Activated CD4-positive, alpha-beta T cell treated with anti-CD3 and anti-CD28 coated beads, Interleukin-2, amount 10 ng/mL, durations not matched to agents 24 days and 14 days (primary cell): ENCODE measurements at regions not wholly inside any gene's neighbourhood (a gene's known extent, or its start where the extent isn't known, plus 50 kb on each side); places are given as distances from the start of the nearest gene placed in this dataset.

Source experiments
- DNase-seq: peaks from one replicate; pipeline ENCODE4 v3.0.0; 2022
- H3K27ac Mint-ChIP-seq: one replicate; pipeline ENCODE4 v1.8.0; 2022; ENCODE audit warnings: mild to moderate bottlenecking, mixed read lengths
- H3K27me3 Mint-ChIP-seq: one replicate; pipeline ENCODE4 v1.8.0; 2022; ENCODE audit warnings: mixed read lengths
- H3K36me3 Mint-ChIP-seq: one replicate; pipeline ENCODE4 v1.8.0; 2022; ENCODE audit warnings: low read depth, mild to moderate bottlenecking, mixed read lengths
- H3K4me1 Mint-ChIP-seq: one replicate; pipeline ENCODE4 v1.8.0; 2021; ENCODE audit warnings: mixed read lengths
- H3K4me3 Mint-ChIP-seq: one replicate; pipeline ENCODE4 v1.8.0; 2022; ENCODE audit warnings: mild to moderate bottlenecking, moderate library complexity, mixed read lengths
- H3K9me3 Mint-ChIP-seq: one replicate; pipeline ENCODE4 v1.8.0; 2021; ENCODE audit warnings: mixed read lengths
- intact Hi-C: fragments of 100-400 bp; cut with micrococcal nuclease; formaldehyde crosslinking; loops from one replicate; pipeline ENCODE4 v1.15.1; 2023

- Mint-ChIP-seq H3K36me3 (no peaks in the 10 kb centered on the region), H3K9me3 (no peaks in the 10 kb centered on the region), H3K4me3 (no peak overlapping the region), H3K27ac (no peak overlapping the region), H3K27me3 (peaks cover 28% of the 10 kb centered on the region), H3K4me1 (no peaks in the 10 kb centered on the region)
- intact Hi-C loops: no loop called here
- DNase-seq: no peak
Observed at GRCh38 chr7:3218411-3219225, 82.4 kb upstream of the SDK1 start.

- intact Hi-C loops: no loop called here
- H3K4me3 Mint-ChIP-seq: no peak overlapping the region
- peaks cover 1% of the 10 kb centered on the region for H3K36me3 Mint-ChIP-seq
- H3K27me3 Mint-ChIP-seq: no peaks in the 10 kb centered on the region
- no peak overlapping the region for H3K27ac Mint-ChIP-seq
- peaks cover 8% of the 10 kb centered on the region for H3K4me1 Mint-ChIP-seq
- H3K9me3 Mint-ChIP-seq: peaks cover 16% of the 10 kb centered on the region
- DNase-seq: no peak
Observed at GRCh38 chr7:3229904-3230470, 71.1 kb upstream of the SDK1 start.

GRCh38 chr7:3230908-3231307 lies 70.1 kb upstream of the SDK1 start:
- intact Hi-C loops: no loop called here
- H3K9me3 Mint-ChIP-seq: peaks cover 23% of the 10 kb centered on the region
- H3K27me3 Mint-ChIP-seq: no peaks in the 10 kb centered on the region
- no peak overlapping the region for H3K4me3 Mint-ChIP-seq
- peaks cover 8% of the 10 kb centered on the region for H3K4me1 Mint-ChIP-seq
- H3K36me3 Mint-ChIP-seq: peaks cover 1% of the 10 kb centered on the region
- DNase-seq: no peak
- no peak overlapping the region for H3K27ac Mint-ChIP-seq

- H3K27me3 Mint-ChIP-seq: no peaks in the 10 kb centered on the region
- DNase-seq: no peak
- peaks cover 6% of the 10 kb centered on the region for H3K4me1 Mint-ChIP-seq
- H3K9me3 Mint-ChIP-seq: peaks cover 23% of the 10 kb centered on the region
- peaks cover 1% of the 10 kb centered on the region for H3K36me3 Mint-ChIP-seq
- no peak overlapping the region for H3K27ac Mint-ChIP-seq
- H3K4me3 Mint-ChIP-seq: no peak overlapping the region
- intact Hi-C loops: no loop called here
Observed at GRCh38 chr7:3232228-3232627, 68.8 kb upstream of the SDK1 start.

- Mint-ChIP-seq H3K4me1 (peaks cover 2% of the 10 kb centered on the region), H3K9me3 (peaks cover 28% of the 10 kb centered on the region), H3K27me3 (no peaks in the 10 kb centered on the region), H3K4me3 (no peak overlapping the region), H3K36me3 (peaks cover 1% of the 10 kb centered on the region), H3K27ac (no peak overlapping the region)
- intact Hi-C loops: no loop called here
- DNase-seq: no peak
Observed at GRCh38 chr7:3233301-3233700, 67.8 kb upstream of the SDK1 start.

GRCh38 chr7:3234051-3234450 lies 67.0 kb upstream of the SDK1 start:
- intact Hi-C loops: no loop called here
- Mint-ChIP-seq H3K36me3 (peaks cover 1% of the 10 kb centered on the region), H3K27me3 (no peaks in the 10 kb centered on the region), H3K4me1 (peaks cover 1% of the 10 kb centered on the region), H3K9me3 (peaks cover 28% of the 10 kb centered on the region), H3K27ac (no peak overlapping the region), H3K4me3 (no peak overlapping the region)
- no peak for DNase-seq

- Mint-ChIP-seq H3K27me3 (no peaks in the 10 kb centered on the region), H3K27ac (no peak overlapping the region), H3K36me3 (peaks cover under 1% of the 10 kb centered on the region), H3K4me3 (no peak overlapping the region), H3K9me3 (peaks cover 20% of the 10 kb centered on the region), H3K4me1 (peaks cover 1% of the 10 kb centered on the region)
- DNase-seq: no peak
- intact Hi-C loops: no loop called here
Observed at GRCh38 chr7:3234851-3235250, 66.2 kb upstream of the SDK1 start.

GRCh38 chr7:3235322-3235721 lies 65.7 kb upstream of the SDK1 start:
- H3K27me3 Mint-ChIP-seq: no peaks in the 10 kb centered on the region
- no peak overlapping the region for H3K27ac Mint-ChIP-seq
- H3K4me3 Mint-ChIP-seq: no peak overlapping the region
- H3K4me1 Mint-ChIP-seq: peaks cover 1% of the 10 kb centered on the region
- DNase-seq: no peak
- intact Hi-C loops: no loop called here
- peaks cover 15% of the 10 kb centered on the region for H3K9me3 Mint-ChIP-seq
- no peaks in the 10 kb centered on the region for H3K36me3 Mint-ChIP-seq

- Mint-ChIP-seq H3K9me3 (peaks cover 15% of the 10 kb centered on the region), H3K36me3 (no peaks in the 10 kb centered on the region), H3K4me1 (peaks cover 1% of the 10 kb centered on the region), H3K27ac (no peak overlapping the region), H3K4me3 (no peak overlapping the region), H3K27me3 (no peaks in the 10 kb centered on the region)
- no peak for DNase-seq
- intact Hi-C loops: no loop called here
Observed at GRCh38 chr7:3236268-3236667, 64.8 kb upstream of the SDK1 start.

GRCh38 chr7:3238525-3239210 lies 62.4 kb upstream of the SDK1 start:
- intact Hi-C loops: no loop called here
- peaks cover 15% of the 10 kb centered on the region for H3K9me3 Mint-ChIP-seq
- no peaks in the 10 kb centered on the region for H3K36me3 Mint-ChIP-seq
- H3K4me3 Mint-ChIP-seq: no peak overlapping the region
- H3K27ac Mint-ChIP-seq: no peak overlapping the region
- no peak for DNase-seq
- peaks cover 1% of the 10 kb centered on the region for H3K4me1 Mint-ChIP-seq
- H3K27me3 Mint-ChIP-seq: peaks cover 3% of the 10 kb centered on the region

GRCh38 chr7:3239291-3239691 lies 61.8 kb upstream of the SDK1 start:
- Mint-ChIP-seq H3K4me1 (peaks cover 1% of the 10 kb centered on the region), H3K27me3 (peaks cover 3% of the 10 kb centered on the region), H3K4me3 (no peak overlapping the region), H3K27ac (no peak overlapping the region), H3K9me3 (peaks cover 15% of the 10 kb centered on the region), H3K36me3 (no peaks in the 10 kb centered on the region)
- no peak for DNase-seq
- intact Hi-C loops: no loop called here

GRCh38 chr7:3240826-3241430 lies 60.1 kb upstream of the SDK1 start:
- peaks cover 1% of the 10 kb centered on the region for H3K4me1 Mint-ChIP-seq
- no peak for DNase-seq
- H3K4me3 Mint-ChIP-seq: no peak overlapping the region
- peaks cover 8% of the 10 kb centered on the region for H3K9me3 Mint-ChIP-seq
- intact Hi-C loops: no loop called here
- no peak overlapping the region for H3K27ac Mint-ChIP-seq
- H3K27me3 Mint-ChIP-seq: peaks cover 3% of the 10 kb centered on the region
- no peaks in the 10 kb centered on the region for H3K36me3 Mint-ChIP-seq

GRCh38 chr7:3241686-3242258 lies 59.3 kb upstream of the SDK1 start:
- H3K36me3 Mint-ChIP-seq: no peaks in the 10 kb centered on the region
- peaks cover 13% of the 10 kb centered on the region for H3K9me3 Mint-ChIP-seq
- peaks cover 3% of the 10 kb centered on the region for H3K27me3 Mint-ChIP-seq
- H3K4me1 Mint-ChIP-seq: peaks cover 1% of the 10 kb centered on the region
- H3K27ac Mint-ChIP-seq: no peak overlapping the region
- DNase-seq: no peak
- intact Hi-C loops: no loop called here
- no peak overlapping the region for H3K4me3 Mint-ChIP-seq
